HG03571 (cell line): ENCODE measurements at regions not wholly inside any gene's neighbourhood (a gene's known extent, or its start where the extent isn't known, plus 50 kb on each side); places are given as distances from the start of the nearest gene placed in this dataset.

Experiments used
- ATAC-seq: cut with Tn5 transposase; IDR thresholded peaks from one replicate; pipeline ENCODE4 v1.9.1; 2021; ENCODE audit not compliant: unreplicated experiment

- no peak for ATAC-seq
Measured at GRCh38 chr3:95424279-95424678, 1361.4 kb downstream of the NSUN3 start.

- no peak for ATAC-seq
Measured at GRCh38 chr3:95434491-95434890, 1371.6 kb downstream of the NSUN3 start.

- ATAC-seq: no peak
Measured at GRCh38 chr3:95437409-95437808, 1374.5 kb downstream of the NSUN3 start.

- ATAC-seq: no peak
Measured at GRCh38 chr3:95438274-95438673, 1375.4 kb downstream of the NSUN3 start.

- no peak for ATAC-seq
Measured at GRCh38 chr3:95442766-95443165, 1371.6 kb upstream of the EPHA6 start.

GRCh38 chr3:95449841-95450240, 1364.6 kb upstream of the EPHA6 start:
- ATAC-seq: no peak

GRCh38 chr3:95453242-95453641, 1361.2 kb upstream of the EPHA6 start:
- no peak for ATAC-seq

GRCh38 chr3:95456835-95457234, 1357.6 kb upstream of the EPHA6 start:
- ATAC-seq: no peak

GRCh38 chr3:95459706-95460105, 1354.7 kb upstream of the EPHA6 start:
- no peak for ATAC-seq

- no peak for ATAC-seq
Measured at GRCh38 chr3:95460274-95460673, 1354.1 kb upstream of the EPHA6 start.

- ATAC-seq: no peak
Measured at GRCh38 chr3:95462161-95462560, 1352.2 kb upstream of the EPHA6 start.

- no peak for ATAC-seq
Measured at GRCh38 chr3:95464346-95464745, 1350.0 kb upstream of the EPHA6 start.

GRCh38 chr3:95468331-95468730, 1346.1 kb upstream of the EPHA6 start:
- ATAC-seq: no peak

- ATAC-seq: no peak
Measured at GRCh38 chr3:95474338-95474737, 1340.1 kb upstream of the EPHA6 start.

- ATAC-seq: no peak
Measured at GRCh38 chr3:95476534-95476933, 1337.9 kb upstream of the EPHA6 start.

GRCh38 chr3:95506174-95506573, 1308.2 kb upstream of the EPHA6 start:
- ATAC-seq: no peak

- no peak for ATAC-seq
Measured at GRCh38 chr3:95508124-95508523, 1306.3 kb upstream of the EPHA6 start.

GRCh38 chr3:95511828-95512227, 1302.6 kb upstream of the EPHA6 start:
- ATAC-seq: no peak

- no peak for ATAC-seq
Measured at GRCh38 chr3:95514260-95514659, 1300.1 kb upstream of the EPHA6 start.

GRCh38 chr3:95521396-95521795, 1293.0 kb upstream of the EPHA6 start:
- no peak for ATAC-seq

- ATAC-seq: no peak
Measured at GRCh38 chr3:95522449-95522848, 1291.9 kb upstream of the EPHA6 start.

GRCh38 chr3:95539950-95540483, 1274.4 kb upstream of the EPHA6 start:
- ATAC-seq: no peak

GRCh38 chr3:95565502-95565901, 1248.9 kb upstream of the EPHA6 start:
- no peak for ATAC-seq

- no peak for ATAC-seq
Measured at GRCh38 chr3:95567346-95567745, 1247.0 kb upstream of the EPHA6 start.
